HCT116 (cell line): ENCODE measurements at regions not wholly inside any gene's neighbourhood (a gene's known extent, or its start where the extent isn't known, plus 50 kb on each side); places are given as distances from the start of the nearest gene placed in this dataset.

ENCODE experiments used
- ATAC-seq: fragments of 200-7000 bp; cut with Tn5 transposase; 2 replicates; pipeline ENCODE4 v1.9.1; 2020; ENCODE audit warnings: mild to moderate bottlenecking, moderate library complexity
- BruUV-seq: library from RNA; stranded (reverse); fragments of 400-500 nt; replicated peaks from 2 replicates; lab custom pipeline; 2021; lab: Mats Ljungman, UMichigan
- CTCF ChIA-PET: fragments of 300-600 bp; sonication (Branson Sonifier 250); formaldehyde crosslinking; loops from one replicate; lab custom pipeline; 2021; ENCODE audit warnings: antibody characterized with exemption; lab: Charles Lee
- POLR2A ChIA-PET: fragments of 300-600, 350-600 bp; sonication (Branson Sonifier 250); formaldehyde crosslinking; loops from one replicate; lab custom pipeline; 2021; ENCODE audit warnings: antibody characterized with exemption; lab: Charles Lee
- RAD21 ChIA-PET, 2 experiments: fragments of 300-600 bp; sonication (Branson Sonifier 250); formaldehyde crosslinking; loops; one replicate each; lab custom pipeline; 2023; ENCODE audit warnings: low total read pairs in 2 of 2; ENCODE audit not compliant: uncharacterized antibody in 2 of 2, unreplicated experiment in 2 of 2, low non-redundant PET in 1 of 2; lab: Charles Lee
- DNase-seq: peaks from one replicate; pipeline ENCODE4 v3.0.0-alpha.2; 2010; ENCODE audit warnings: low read depth, low spot score
- H2AFZ ChIP-seq: fragments of 200-600 bp; shearing (Covaris generic), sonication (generic); 2 replicates; pipeline ENCODE4 v1.6.1; 2017; ENCODE audit warnings: low read depth, mixed run types, mixed read lengths, antibody characterized with exemption, low read length; ENCODE audit not compliant: poor library complexity, severe bottlenecking
- H3K27ac ChIP-seq: 2 replicates; pipeline ENCODE4 v1.5.1; 2012; ENCODE audit warnings: low read depth, low read length
- H3K27me3 ChIP-seq: fragments of 200-600 bp; sonication (generic); 2 replicates; pipeline ENCODE4 v1.6.1; 2016; ENCODE audit warnings: mixed run types, low read length, mixed read lengths; ENCODE audit not compliant: insufficient read depth
- H3K36me3 ChIP-seq, 2 experiments: fragments of 200-500 bp in 1 of 2; fragments of 200-600 bp in 1 of 2; sonication (Bioruptor generic) in 1 of 2; sonication (generic) in 1 of 2; 2 replicates each; pipeline versions ENCODE4 v1.5.1 to v1.6.1; 2014 to 2016; ENCODE audit warnings: low read length in 2 of 2, inconsistent platforms in 1 of 2, mixed read lengths in 1 of 2, mixed run types in 1 of 2; ENCODE audit not compliant: insufficient read depth in 2 of 2, control insufficient read depth in 1 of 2
- H3K4me1 ChIP-seq, 2 experiments: fragments of 200-600 bp in 1 of 2; sonication (generic) in 1 of 2; 2 replicates each; pipeline versions ENCODE4 v1.5.1 to v1.6.1; 2012 to 2017; ENCODE audit warnings: low read length in 2 of 2, inconsistent platforms in 1 of 2, mild to moderate bottlenecking in 1 of 2, mixed read lengths in 1 of 2, mixed run types in 1 of 2, moderate library complexity in 1 of 2; ENCODE audit not compliant: insufficient read depth in 2 of 2, control insufficient read depth in 1 of 2
- H3K4me2 ChIP-seq: fragments of 200-600 bp; sonication (generic); 2 replicates; pipeline ENCODE4 v1.6.1; 2017; ENCODE audit warnings: mixed run types, low read length, mixed read lengths
- H3K4me3 ChIP-seq, 2 experiments: fragments of 200-600 bp in 1 of 2; sonication (generic) in 1 of 2; replicated peaks in 1 of 2; 2 replicates each; pipeline ENCODE4 v1.5.1; 2011 to 2016; ENCODE audit warnings: low read length in 2 of 2, control low read depth in 1 of 2, low read depth in 1 of 2, mild to moderate bottlenecking in 1 of 2, mixed read lengths in 1 of 2, mixed run types in 1 of 2
- H3K79me2 ChIP-seq: fragments of 200-600 bp; sonication (generic); 2 replicates; pipeline ENCODE4 v1.6.1; 2017; ENCODE audit warnings: mild to moderate bottlenecking, mixed run types, low read length, moderate library complexity, mixed read lengths; ENCODE audit not compliant: insufficient read depth
- H3K9ac ChIP-seq: fragments of 200-600 bp; sonication (generic); 2 replicates; pipeline ENCODE4 v1.6.1; 2016; ENCODE audit warnings: low read length, mixed read lengths
- H3K9me2 ChIP-seq: fragments of 200-600 bp; sonication (generic), shearing (Covaris generic); 2 replicates; pipeline ENCODE4 v1.6.1; 2017; ENCODE audit warnings: mixed run types, mild to moderate bottlenecking, moderate library complexity; ENCODE audit not compliant: insufficient read depth
- H3K9me3 ChIP-seq, 2 experiments: fragments of 200-500 bp in 1 of 2; fragments of 200-600 bp in 1 of 2; sonication (Bioruptor generic) in 1 of 2; sonication (generic) in 1 of 2; 2 replicates each; pipeline ENCODE4 v1.6.1; 2014 to 2017; ENCODE audit warnings: low read length in 2 of 2, mixed read lengths in 2 of 2, inconsistent platforms in 1 of 2, low read depth in 1 of 2, mild to moderate bottlenecking in 1 of 2, mixed run types in 1 of 2, moderate library complexity in 1 of 2; ENCODE audit not compliant: control insufficient read depth in 1 of 2, insufficient read depth in 1 of 2
- H4K20me1 ChIP-seq: fragments of 200-600 bp; sonication (generic), shearing (Covaris generic); 2 replicates; pipeline ENCODE4 v1.6.1; 2017; ENCODE audit warnings: mixed run types, mild to moderate bottlenecking, moderate library complexity; ENCODE audit not compliant: insufficient read depth
- CBX3 ChIP-seq: IDR thresholded peaks from 2 replicates; pipeline ENCODE4 v1.6.1; 2012; ENCODE audit warnings: low read depth
- RAD21 ChIP-seq: IDR thresholded peaks from 2 replicates; pipeline ENCODE4 v1.6.1; 2012; ENCODE audit warnings: low read depth, mild to moderate bottlenecking
- SIN3A ChIP-seq: IDR thresholded peaks from 2 replicates; pipeline ENCODE4 v1.6.1; 2012; ENCODE audit warnings: low read depth
- intact Hi-C: fragments of 100-400 bp; cut with micrococcal nuclease; formaldehyde crosslinking; loops from 2 replicates; pipeline ENCODE4 v1.10.0; 2022
- TF ChIP-seq, protein P1 (sequence below): IDR thresholded peaks from 2 replicates; pipeline ENCODE4 v1.6.1; 2012; ENCODE audit warnings: low read depth

DNA sequence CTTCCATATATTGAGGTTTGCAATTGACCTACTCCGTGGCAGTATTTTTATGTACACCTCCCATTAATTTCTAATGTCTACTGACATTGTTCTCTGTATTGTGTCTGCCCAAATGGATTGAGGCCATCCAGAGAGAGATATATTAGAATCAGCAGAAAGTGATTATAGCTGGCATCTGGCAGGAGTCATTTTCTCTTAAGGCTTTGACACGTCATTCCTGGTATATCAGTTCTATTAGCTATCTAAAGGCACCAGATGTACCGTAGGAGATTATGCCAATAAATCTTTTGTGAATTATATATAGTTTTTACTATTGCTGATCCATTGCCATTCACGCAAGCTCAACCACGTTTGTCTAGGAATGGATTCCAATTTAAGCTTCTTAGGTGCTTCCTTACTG lies 1026.4 kb upstream of the IGFBP7 start:
- RAD21 ChIA-PET = no interaction called here
- DNase-seq (no peak), ATAC-seq (no peak)
- Histone ChIP-seq H3K36me3 (no peaks in the 10 kb centered on the region), H3K27ac (no peak overlapping the region), H3K4me1 (no peaks in the 10 kb centered on the region), H3K4me2 (no peak overlapping the region), H3K27me3 (no peaks in the 10 kb centered on the region), H3K4me3 (no peak overlapping the region), H3K9me3 (peaks cover 7 to 14% of the 10 kb centered on the region in 2 experiments; a peak in 2 of 4 replicates), H3K9me2 (no peaks in the 10 kb centered on the region), H3K79me2 (no peaks in the 10 kb centered on the region), H3K9ac (no peak overlapping the region), H2AFZ (no peak overlapping the region), H4K20me1 (no peaks in the 10 kb centered on the region)
- TF ChIP-seq CBX3 (no peak), SIN3A (no peak)
- CTCF ChIA-PET = no interaction called here
- no TSS peak for BruUV-seq
- POLR2A ChIA-PET = no interaction called here
- intact Hi-C loops = no loop called here

DNA sequence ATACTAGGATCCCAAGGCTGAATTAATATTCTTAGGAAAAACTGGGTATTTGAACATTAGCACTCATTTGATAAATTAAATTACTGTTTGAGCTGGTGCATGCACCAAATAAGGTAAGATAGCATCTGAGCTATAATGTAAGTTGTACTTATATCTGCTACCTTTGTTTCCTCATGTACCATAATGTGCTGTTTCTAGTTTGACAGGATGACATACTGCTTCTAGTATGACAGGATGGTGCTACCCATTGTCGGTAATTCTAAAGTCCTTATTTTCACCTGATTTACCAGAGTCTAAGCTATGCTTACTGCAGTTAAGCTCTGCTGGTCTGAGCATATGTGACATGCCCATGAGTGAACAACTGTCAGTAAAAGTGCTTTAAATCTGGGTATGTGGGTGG lies 1017.5 kb upstream of the IGFBP7 start:
- RAD21 ChIA-PET = no interaction called here
- H3K4me1 ChIP-seq = no peaks in the 10 kb centered on the region
- no peak for TF ChIP-seq RAD21
- TF ChIP-seq, protein P1, sequence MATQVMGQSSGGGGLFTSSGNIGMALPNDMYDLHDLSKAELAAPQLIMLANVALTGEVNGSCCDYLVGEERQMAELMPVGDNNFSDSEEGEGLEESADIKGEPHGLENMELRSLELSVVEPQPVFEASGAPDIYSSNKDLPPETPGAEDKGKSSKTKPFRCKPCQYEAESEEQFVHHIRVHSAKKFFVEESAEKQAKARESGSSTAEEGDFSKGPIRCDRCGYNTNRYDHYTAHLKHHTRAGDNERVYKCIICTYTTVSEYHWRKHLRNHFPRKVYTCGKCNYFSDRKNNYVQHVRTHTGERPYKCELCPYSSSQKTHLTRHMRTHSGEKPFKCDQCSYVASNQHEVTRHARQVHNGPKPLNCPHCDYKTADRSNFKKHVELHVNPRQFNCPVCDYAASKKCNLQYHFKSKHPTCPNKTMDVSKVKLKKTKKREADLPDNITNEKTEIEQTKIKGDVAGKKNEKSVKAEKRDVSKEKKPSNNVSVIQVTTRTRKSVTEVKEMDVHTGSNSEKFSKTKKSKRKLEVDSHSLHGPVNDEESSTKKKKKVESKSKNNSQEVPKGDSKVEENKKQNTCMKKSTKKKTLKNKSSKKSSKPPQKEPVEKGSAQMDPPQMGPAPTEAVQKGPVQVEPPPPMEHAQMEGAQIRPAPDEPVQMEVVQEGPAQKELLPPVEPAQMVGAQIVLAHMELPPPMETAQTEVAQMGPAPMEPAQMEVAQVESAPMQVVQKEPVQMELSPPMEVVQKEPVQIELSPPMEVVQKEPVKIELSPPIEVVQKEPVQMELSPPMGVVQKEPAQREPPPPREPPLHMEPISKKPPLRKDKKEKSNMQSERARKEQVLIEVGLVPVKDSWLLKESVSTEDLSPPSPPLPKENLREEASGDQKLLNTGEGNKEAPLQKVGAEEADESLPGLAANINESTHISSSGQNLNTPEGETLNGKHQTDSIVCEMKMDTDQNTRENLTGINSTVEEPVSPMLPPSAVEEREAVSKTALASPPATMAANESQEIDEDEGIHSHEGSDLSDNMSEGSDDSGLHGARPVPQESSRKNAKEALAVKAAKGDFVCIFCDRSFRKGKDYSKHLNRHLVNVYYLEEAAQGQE = no peak
- TF ChIP-seq, all 23 proteins: peak for 0
- Histone ChIP-seq H2AFZ (no peak overlapping the region), H3K9me2 (no peaks in the 10 kb centered on the region), H4K20me1 (no peaks in the 10 kb centered on the region), H3K4me2 (no peak overlapping the region), H3K4me3 (no peak overlapping the region), H3K9ac (no peak overlapping the region), H3K9me3 (peaks cover 9% of the 10 kb centered on the region in 2 experiments; a peak in 2 of 4 replicates), H3K36me3 (no peaks in the 10 kb centered on the region), H3K27me3 (no peaks in the 10 kb centered on the region), H3K27ac (no peak overlapping the region), H3K79me2 (no peaks in the 10 kb centered on the region)
- ATAC-seq = no peak
- intact Hi-C loops = no loop called here
- BruUV-seq = no TSS peak
- no peak for DNase-seq
- ChIA-PET POLR2A (no interaction called here), CTCF (no interaction called here)
